PFSK-1 (cell line): ENCODE measurements at regions not wholly inside any gene's neighbourhood (a gene's known extent, or its start where the extent isn't known, plus 50 kb on each side); places are given as distances from the start of the nearest gene placed in this dataset.

ENCODE experiments used
- POLR2AphosphoS5 ChIP-seq: IDR thresholded peaks from 2 replicates; pipeline ENCODE4 v1.6.1; 2012; ENCODE audit warnings: low read depth, mild to moderate bottlenecking, control low read depth, low read length, moderate library complexity
- SIN3A ChIP-seq: IDR thresholded peaks from 2 replicates; pipeline ENCODE4 v1.6.1; 2012; ENCODE audit warnings: mild to moderate bottlenecking, low read length, moderate library complexity, borderline replicate concordance; ENCODE audit not compliant: insufficient read depth
- TAF1 ChIP-seq: IDR thresholded peaks from 2 replicates; pipeline ENCODE4 v1.6.1; 2012; ENCODE audit warnings: low read length, control low read depth, borderline replicate concordance; ENCODE audit not compliant: insufficient read depth
- TF ChIP-seq, protein P1 (sequence below), 2 experiments: IDR thresholded peaks; 2 replicates each; pipeline versions ENCODE4 v1.6.1 to v1.8.0; 2011 to 2012; ENCODE audit warnings: low read depth in 2 of 2, low read length in 2 of 2, control low read depth in 1 of 2, inconsistent platforms in 1 of 2, mild to moderate bottlenecking in 1 of 2, moderate library complexity in 1 of 2; ENCODE audit not compliant: insufficient read depth in 1 of 2

DNA sequence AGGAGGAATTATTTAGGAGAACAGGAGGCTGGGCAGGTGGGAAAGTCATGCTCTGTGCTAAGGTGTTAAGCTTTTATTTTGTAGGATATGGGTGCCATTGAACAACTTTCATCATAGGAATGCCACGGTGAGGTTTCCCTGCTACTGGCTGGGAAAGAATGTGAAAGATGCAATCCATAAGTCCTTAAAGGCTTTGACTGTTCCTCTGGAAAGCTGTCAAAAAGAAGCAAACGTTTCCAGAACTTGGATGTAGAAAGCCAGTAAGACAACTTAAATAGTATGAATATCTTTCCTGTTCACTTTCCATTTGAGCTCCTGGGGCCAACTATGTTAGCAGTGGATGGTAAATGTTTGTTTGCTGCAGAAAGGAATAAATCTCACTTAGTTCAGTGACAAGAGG, 574.4 kb downstream of the RNF144B start:
- TF ChIP-seq SIN3A = no peak
- TF ChIP-seq, protein P1, sequence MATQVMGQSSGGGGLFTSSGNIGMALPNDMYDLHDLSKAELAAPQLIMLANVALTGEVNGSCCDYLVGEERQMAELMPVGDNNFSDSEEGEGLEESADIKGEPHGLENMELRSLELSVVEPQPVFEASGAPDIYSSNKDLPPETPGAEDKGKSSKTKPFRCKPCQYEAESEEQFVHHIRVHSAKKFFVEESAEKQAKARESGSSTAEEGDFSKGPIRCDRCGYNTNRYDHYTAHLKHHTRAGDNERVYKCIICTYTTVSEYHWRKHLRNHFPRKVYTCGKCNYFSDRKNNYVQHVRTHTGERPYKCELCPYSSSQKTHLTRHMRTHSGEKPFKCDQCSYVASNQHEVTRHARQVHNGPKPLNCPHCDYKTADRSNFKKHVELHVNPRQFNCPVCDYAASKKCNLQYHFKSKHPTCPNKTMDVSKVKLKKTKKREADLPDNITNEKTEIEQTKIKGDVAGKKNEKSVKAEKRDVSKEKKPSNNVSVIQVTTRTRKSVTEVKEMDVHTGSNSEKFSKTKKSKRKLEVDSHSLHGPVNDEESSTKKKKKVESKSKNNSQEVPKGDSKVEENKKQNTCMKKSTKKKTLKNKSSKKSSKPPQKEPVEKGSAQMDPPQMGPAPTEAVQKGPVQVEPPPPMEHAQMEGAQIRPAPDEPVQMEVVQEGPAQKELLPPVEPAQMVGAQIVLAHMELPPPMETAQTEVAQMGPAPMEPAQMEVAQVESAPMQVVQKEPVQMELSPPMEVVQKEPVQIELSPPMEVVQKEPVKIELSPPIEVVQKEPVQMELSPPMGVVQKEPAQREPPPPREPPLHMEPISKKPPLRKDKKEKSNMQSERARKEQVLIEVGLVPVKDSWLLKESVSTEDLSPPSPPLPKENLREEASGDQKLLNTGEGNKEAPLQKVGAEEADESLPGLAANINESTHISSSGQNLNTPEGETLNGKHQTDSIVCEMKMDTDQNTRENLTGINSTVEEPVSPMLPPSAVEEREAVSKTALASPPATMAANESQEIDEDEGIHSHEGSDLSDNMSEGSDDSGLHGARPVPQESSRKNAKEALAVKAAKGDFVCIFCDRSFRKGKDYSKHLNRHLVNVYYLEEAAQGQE (IDR thresholded peaks at IDR 0.05; ENCODE audit: insufficient read depth in 1 of 2, low read depth in 2 of 2, low read length in 2 of 2) = no peak
- no peak for TF ChIP-seq TAF1
- no peak for TF ChIP-seq POLR2AphosphoS5
